ENCODE measurements at regions not wholly inside any gene's neighbourhood (a gene's known extent, or its start where the extent isn't known, plus 50 kb on each side); places are given as distances from the start of the nearest gene placed in this dataset.

DNA sequence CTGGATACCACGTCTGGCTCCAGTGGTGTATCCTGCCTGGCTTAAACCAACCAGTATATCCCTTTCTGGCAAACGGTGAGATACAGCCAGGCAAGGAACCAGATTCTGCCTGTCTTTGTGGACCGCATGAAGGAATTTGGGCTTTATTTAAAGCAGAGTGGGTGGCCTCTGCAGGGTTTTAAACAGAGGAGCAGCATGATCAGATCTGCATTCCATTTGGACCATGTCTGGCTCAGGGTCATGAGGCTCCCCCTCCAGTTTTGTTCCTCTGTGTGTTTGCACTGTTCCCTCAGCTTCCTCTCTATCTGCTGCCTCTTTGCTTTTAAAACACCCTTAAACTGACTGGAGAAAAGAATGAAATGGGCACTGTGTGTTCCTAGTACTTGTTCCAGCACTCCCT is 195.0 kb downstream of the GIPC2 start:
- TF ChIP-seq CTCF (IDR thresholded peaks at IDR 0.05; ENCODE audit: extremely low read depth, insufficient read depth, missing control alignments): no peak
- in situ Hi-C loops (cut with MboI; ENCODE audit: low pct_unique_long_range_greater_than_20kb, low sequenced_read_pairs, unreplicated experiment): no loop called here
- DNase-seq (ENCODE audit: low spot score): no peak

DNA sequence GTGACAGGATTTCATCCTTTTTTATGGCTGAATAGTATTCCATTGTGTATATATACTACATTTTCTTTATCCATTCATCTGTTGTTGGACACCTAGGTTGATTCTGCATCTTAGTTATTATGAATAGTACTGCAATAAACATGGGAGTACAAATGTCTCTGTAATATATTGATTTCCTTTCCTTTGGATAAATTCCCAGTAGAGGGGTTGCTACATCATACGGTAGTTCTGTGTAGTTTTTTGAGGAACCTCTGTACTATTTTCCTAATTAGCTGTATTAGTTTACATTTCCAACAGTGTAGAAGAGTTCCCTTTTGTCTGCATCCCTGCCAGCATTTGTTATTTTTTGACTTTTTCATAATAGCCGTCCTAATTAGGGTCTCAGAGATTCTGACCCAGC is 201.3 kb downstream of the GIPC2 start:
- DNase-seq (ENCODE audit: low spot score): no peak
- TF ChIP-seq CTCF (IDR thresholded peaks at IDR 0.05; ENCODE audit: extremely low read depth, insufficient read depth, missing control alignments): no peak
- in situ Hi-C loops (cut with MboI; ENCODE audit: low pct_unique_long_range_greater_than_20kb, low sequenced_read_pairs, unreplicated experiment): no loop called here

DNA sequence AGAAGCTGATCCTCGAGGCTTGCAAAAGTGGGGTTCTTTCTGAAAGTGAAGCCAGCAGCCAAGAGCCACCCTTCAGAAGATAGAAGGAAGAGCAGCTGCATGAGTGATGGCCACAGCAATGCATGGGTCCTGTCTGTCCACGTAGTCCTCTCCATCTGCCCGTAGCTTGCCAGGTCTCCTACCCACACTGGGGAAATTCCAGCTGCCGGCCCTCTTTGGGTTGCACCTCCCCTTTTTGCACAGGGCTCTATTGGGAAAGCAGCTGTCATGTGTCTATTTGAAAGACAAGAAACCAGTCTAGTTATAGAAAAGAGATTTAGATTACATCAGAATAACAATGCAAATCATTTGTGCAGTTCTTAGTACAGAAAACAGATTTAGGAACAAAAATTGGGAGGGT is 204.4 kb downstream of the GIPC2 start:
- no peak for TF ChIP-seq CTCF (IDR thresholded peaks at IDR 0.05; ENCODE audit: extremely low read depth, insufficient read depth, missing control alignments)
- DNase-seq (ENCODE audit: low spot score): no peak
- in situ Hi-C loops (cut with MboI; ENCODE audit: low pct_unique_long_range_greater_than_20kb, low sequenced_read_pairs, unreplicated experiment): no loop called here

DNA sequence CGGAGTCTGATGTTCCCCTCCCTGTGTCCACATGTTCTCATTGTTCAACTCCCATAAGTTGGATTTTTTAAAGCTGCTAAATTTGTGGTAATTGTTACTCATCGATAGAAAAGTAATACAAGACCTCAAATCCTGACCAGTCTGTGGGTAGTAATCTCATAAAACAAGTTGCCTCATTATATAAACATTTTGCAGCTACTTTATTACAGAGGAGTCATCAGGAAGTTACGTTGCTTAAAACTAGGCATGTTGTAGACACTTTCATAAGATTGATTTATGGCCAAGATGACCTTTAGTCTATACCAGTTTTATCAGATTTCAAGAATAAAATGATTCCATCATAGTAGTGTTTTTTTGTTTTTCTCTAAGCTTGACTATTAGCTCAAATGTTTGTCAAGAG is 208.8 kb downstream of the GIPC2 start:
- no peak for DNase-seq (ENCODE audit: low spot score)
- no peak for TF ChIP-seq CTCF (IDR thresholded peaks at IDR 0.05; ENCODE audit: extremely low read depth, insufficient read depth, missing control alignments)
- in situ Hi-C loops (cut with MboI; ENCODE audit: low pct_unique_long_range_greater_than_20kb, low sequenced_read_pairs, unreplicated experiment): no loop called here

DNA sequence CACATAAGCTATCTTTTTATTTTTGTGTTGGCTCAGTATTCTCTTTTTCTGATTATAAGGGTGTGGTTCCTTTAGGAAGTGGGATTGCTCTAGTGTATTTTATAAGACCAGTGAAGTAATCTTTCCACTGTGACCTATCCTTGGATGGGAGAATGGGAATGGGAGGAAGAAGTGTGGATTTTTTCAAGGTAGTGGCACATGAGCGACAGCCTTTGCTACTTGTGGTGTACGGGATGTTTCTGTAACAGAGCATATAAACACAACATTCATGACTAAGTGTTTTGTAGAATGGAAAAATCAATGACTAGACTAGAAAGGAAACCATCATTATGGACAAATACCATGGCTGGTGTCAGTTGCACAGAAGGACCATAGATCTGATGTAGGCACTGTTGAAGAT is 209.6 kb downstream of the GIPC2 start:
- TF ChIP-seq CTCF (IDR thresholded peaks at IDR 0.05; ENCODE audit: extremely low read depth, insufficient read depth, missing control alignments): no peak
- in situ Hi-C loops (cut with MboI; ENCODE audit: low pct_unique_long_range_greater_than_20kb, low sequenced_read_pairs, unreplicated experiment): no loop called here

DNA sequence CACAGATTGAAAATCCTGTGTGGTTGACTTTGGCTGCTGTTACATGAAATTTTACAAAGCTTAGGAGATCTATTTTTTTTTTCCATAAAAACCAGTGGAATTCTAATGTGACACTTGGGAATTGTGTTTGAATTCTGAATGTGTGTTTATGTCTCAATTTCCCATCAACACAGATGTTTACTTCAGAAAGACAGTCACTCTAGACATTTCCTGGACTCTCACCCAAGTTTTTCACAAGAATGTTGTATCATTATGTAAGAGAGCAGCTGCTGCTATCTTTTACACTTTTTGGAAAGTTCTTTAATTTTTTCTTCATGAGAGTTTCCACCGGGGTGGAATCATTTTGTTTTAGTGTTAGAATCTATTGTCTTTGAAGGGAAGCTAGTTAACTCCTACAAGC is 210.1 kb downstream of the GIPC2 start:
- DNase-seq (ENCODE audit: low spot score): no peak
- in situ Hi-C loops (cut with MboI; ENCODE audit: low pct_unique_long_range_greater_than_20kb, low sequenced_read_pairs, unreplicated experiment): no loop called here
- TF ChIP-seq CTCF (IDR thresholded peaks at IDR 0.05; ENCODE audit: extremely low read depth, insufficient read depth, missing control alignments): no peak

More for the DNA sequence above, 209.6 kb downstream of the GIPC2 start:
- no peak for DNase-seq (ENCODE audit: low spot score)

DNA sequence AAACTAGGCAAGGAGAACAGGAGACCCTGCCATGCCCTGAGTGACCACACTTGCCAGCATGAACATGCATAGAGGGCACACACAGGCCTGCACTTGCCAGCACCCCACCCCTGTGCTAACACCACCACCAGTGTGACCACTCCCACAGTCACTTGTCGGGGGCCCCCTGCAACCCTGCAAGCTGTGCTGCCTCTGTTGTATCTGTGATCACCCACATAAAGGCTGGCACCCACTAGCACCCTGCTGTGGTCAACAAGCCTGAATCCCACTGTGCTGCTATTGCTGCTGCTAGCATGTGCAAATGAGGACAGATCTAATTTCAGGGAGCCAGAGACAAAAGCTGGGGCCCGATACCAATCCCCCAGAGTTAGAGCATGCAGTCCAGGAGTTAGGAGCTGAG is 217.7 kb downstream of the GIPC2 start:
- in situ Hi-C loops (cut with MboI; ENCODE audit: low pct_unique_long_range_greater_than_20kb, low sequenced_read_pairs, unreplicated experiment): no loop called here
- no peak for TF ChIP-seq CTCF (IDR thresholded peaks at IDR 0.05; ENCODE audit: extremely low read depth, insufficient read depth, missing control alignments)
- no peak for DNase-seq (ENCODE audit: low spot score)

Data from GM13977 (cell line).